Activated T-helper 9 cell treated with anti-CD3 and anti-CD28 coated beads, Interleukin-2, amount 50 U/mL, for 16 hours (primary cell): ENCODE measurements at regions not wholly inside any gene's neighbourhood (a gene's known extent, or its start where the extent isn't known, plus 50 kb on each side); places are given as distances from the start of the nearest gene placed in this dataset.

Experiments
- DNase-seq: peaks from one replicate; pipeline ENCODE4 v3.0.0-alpha.2; 2020; ENCODE audit warnings: low read depth

DNA sequence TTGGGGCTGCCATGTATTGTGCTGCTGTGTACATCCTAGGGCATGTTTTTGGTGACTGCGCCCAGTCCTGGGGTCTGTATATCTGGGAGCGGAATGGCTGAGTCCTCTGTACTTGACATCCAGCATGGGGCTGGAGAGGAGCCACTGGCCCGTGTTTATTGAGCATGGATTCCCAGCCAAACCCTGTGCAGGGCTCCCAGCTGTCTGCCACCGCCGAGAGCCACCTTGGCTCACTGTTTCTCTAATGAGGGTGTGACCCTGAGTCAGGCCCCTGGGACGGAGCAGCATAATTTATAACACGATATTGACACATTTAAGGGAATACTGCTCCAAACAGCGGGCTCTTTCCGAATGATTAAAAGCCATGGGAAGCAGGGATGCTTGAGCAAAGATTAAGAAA lies 211.5 kb upstream of the PWP1 start:
- DNase-seq, result no peak

DNA sequence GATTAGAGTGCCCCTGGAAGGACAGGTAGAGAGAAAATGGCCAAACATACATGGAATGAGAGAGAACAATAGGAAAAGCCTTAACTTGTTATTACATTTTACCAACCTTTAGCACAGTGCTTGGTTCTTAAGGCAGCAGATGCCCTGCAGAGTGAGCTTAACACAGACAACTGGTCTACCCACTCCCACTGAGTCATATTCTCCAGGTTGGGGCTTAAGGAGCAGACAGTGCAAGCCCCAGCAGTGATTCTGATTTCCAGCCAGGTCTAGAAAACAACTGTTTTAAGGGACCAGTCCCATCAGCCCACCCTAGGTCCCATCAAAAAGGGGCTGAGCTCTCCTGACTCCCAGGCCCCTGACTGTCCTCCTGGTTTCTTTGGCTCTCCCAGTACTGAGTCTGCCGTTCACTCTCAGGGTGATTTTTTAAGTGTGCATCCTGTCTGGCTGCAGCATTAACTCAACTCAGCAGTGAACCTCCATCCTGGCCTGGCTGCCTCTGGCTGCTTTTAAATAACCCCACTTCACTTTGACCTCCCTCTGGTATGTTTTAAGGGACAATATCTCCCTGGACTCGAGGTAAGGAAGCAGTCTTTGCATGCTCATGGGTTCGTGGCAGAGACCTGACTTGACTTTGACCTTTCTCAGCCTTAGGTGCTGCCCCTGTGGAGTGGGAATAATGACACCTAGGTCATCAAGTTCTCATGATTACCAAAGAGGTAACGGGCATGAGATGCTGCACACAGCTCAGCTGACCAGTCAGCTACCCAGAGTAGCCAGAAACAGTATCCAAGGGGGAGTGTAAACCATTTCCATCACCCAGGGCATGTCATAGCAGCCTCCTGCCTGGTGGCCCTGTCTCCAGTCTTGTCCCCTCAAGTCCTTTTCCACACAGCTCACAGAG lies 210.7 kb upstream of the PWP1 start:
- no peak for DNase-seq

DNA sequence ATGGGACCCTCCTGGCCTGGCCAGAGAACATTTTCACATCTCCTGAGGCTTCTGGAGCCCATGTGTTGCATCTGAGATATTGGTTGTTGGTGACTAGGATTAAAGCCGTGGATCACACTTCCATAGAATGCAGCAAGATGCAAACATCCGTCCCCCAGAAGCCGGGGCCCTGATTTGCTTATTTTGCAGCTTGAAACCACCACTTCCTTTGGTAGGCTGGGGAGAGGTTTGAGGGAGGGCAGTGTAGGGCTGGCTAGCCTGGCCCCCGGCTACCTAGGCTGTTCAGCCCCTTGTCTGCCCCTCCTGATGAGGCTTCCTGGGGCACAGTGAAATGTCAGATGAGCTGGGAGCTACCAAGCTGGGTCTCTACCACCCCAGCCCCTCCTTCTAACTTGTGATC lies 209.7 kb upstream of the PWP1 start:
- DNase-seq, result no peak

DNA sequence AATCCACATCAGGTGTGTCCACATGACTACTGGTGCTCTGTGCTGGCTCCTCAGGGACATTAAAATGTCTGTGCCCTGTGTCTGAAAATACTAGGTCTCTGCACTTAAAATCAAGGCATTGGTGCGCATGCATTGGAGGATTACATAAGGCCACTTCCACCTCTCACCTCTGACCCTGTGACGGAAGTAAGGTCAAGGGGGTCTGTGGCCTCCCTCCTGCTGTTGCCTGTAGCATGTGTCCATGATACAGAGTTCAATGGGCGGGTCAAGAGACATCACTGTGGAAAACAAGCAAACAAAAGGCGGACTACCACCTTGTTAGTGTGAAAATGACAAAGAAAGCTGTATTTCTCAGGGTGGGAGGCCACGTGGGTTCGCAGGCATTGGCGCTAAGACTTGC lies 208.6 kb upstream of the PWP1 start:
- no peak for DNase-seq

DNA sequence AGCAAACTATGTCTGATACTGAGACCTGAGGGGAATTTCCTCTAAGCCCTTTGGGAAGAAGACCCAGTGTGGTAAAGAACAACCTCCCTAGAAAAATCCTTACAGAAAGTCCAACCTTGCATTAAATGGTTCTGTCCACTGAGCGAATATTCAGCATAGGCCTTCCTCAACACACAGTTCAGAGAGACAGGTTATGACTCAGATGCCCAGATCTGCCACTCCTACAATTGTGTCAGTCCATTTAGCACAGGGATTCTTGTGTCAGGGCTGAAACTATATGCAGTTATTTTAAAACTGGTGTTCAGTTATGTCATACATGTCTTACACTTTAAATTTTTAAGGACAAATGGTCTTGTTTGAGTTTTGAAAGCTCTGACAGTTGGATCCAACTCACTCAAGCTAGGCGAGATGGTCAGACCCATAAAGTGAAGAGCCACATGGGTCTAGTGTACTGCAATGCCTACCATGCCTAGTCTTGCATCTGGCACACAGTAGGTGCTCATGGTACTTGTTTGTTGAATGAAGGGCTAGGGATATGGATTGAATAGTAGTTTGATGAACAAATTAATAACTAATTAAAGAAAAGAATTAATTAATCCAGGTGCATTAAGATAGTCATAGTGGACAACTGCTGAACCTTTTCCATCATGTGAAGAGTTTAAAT lies 207.5 kb upstream of the PWP1 start:
- DNase-seq, result no peak

DNA sequence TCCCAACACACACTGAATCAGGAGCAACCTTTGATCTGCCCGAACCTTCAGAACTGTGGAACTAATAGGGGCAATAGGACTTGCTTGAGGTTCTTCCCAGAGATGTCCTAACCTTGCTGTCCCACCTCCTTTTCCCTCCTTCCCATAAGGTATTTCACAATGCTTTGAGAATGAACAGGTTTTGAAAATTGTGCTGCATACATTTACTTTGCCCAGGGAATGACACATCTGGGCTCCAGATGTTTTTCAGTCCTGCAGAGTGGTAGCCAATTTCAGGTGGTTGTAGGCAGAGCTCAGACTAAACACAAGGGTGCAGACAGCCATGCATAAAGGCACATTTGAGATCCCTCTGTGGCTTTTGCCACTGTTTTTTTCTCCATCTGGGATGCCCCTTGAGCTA lies 206.7 kb upstream of the PWP1 start:
- no peak for DNase-seq

DNA sequence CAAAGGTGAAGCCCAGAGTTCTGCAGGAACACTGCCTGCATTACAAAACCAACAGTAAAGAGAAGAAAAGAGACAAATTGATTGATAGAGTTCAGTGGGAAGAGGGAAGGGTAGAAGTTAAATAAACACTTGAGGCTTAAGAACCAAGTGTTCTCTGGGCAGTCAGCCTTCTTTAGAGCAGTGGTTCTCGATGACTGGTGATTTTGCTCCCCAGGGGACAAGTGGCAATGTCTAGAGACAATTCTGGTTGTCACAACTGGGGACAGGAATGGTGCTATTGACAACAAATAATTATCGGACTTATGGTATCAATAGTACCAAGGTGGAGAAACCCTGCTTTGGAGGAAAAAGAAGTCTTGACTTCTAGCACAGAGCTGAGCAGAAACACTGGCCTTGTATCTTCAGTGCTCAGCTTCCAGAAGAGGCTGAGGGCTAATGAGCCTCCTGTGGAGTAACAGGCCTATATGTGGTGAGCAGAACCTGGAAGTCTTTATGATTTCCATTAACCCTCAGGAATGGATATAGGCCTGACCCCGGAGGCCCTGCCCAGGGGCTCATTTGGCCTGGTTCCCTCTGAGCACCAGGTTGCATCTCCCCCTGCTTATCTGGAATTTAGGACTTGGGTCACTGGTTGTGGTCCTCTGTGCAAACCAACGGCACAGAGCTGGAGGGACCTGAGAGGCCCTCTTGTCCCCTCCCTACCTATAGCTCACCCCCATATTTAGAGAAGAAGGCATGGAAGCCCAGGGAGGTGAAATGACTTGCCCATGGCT lies 204.6 kb upstream of the PWP1 start:
- no peak for DNase-seq

DNA sequence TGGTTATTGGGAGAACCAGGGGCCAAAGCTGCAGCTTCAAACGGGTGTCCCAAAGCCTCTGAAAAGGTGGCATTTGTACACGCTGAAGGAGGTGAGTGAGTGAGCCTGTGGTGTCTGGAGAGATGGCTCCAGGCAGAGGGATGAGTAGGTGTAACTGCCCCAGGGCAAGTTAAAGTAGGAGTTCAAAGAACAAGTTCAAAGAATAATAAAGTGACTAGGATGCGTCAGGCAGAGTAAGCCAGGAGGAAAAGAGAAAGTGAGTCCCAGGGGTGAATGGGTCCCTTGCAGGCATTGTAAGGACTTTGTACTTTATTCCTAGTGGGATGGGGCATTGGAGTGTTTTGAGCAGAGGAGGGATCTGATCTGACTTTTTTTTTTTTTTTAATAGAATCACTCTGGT lies 201.4 kb upstream of the PWP1 start:
- no peak for DNase-seq

DNA sequence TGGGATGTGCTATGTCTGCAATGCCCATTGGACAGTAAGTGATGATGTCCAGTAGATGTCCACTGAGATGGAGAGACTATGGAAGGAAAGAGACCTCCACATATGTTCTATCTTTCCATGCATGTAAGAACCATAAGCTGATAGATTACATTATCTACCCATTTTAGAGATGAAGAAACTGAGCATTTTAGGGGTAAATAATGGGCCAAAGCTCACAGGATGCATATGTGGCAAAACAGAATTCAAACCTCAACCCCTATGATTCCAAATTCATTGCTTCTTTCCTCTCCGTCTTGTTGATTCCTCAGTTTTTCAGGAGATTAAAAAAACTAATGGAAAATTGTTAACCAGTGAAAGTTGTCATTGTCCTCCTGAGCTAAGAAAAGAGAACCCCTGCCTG lies 200.7 kb upstream of the PWP1 start:
- no peak for DNase-seq

DNA sequence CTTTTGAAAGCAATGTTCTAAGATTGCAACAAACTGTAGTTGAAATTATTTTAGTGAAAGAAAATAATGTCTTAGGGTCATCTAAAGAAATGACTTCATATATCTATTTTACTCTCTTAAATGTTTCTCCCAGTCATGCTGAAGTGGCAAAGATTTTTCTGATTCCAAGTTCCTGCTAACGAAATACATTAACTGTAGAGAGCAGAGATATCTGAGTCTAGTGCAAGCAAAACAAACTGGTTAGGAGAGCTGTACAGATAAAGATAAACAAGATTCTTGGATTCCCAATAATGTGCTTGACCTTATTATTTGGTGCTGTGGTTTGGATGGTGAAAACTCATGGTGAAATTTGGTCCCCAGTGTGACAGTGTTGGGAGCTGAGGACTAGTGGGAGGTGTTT lies 199.9 kb upstream of the PWP1 start:
- no peak for DNase-seq

DNA sequence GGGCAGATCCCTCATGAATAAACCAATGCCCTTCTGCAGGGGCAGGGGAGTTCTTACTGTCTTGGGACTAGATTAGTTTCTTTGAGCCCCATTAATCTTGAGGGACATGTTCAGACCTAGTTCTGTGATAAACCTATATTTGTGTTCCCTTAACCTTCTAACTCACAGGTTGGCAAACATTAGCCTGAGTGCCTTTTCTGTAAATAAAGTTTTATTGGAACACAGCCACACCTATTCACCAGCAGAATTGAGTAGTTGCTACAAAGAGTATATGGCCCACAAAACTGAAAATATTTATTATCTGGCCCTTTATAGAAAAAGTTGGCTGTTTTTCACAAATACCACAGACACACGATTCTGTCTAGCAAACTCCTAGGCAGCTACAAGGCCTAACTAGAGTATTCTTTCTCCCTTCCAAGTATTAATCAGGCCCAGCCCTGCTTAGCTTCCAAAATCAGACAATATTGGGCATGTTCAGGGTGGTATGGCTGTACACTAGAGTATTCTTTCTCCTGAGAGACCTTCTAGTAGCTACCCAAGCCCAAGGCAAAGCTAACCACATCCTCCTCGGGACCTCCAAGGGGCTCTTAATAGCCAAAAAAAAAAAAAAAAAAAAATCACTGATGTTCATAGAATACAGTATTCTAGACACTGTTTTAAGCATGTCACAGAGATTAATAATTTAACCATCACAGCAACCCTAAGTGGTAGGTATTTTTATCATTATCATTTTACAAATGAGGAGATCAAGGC lies 199.3 kb upstream of the PWP1 start:
- DNase-seq, result no peak

DNA sequence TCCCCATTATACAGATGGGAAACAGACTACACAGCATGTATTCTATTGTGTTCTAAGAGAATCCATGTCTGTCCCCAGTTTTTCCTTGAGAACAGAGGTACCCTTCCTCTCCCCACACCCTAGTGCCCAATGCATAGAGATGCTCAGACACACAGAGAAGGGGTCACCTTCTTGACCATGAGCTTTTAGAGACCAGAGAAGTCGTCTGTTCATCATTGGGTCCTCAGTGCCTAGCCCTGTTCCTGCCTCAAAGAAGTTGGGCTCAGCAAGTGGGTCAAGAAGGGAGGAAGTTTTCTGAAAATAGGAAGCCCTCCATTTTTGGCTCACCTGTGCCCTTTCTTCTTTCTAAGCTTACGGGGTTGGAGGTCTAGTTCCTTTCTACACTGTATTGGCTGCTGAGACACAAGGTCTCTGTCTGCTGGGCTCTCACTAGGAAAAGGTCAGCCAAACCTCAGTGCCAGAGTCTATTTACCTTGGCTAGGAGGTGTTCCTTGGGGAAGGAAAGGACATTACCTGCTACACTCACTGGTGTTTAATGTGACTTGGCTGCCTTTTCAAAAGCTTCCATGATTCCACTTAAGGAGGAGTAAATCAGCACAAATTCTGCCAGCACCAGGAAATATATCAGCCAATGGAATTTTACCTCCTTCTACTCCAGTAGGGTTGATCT lies 198.5 kb upstream of the PWP1 start:
- no peak for DNase-seq

DNA sequence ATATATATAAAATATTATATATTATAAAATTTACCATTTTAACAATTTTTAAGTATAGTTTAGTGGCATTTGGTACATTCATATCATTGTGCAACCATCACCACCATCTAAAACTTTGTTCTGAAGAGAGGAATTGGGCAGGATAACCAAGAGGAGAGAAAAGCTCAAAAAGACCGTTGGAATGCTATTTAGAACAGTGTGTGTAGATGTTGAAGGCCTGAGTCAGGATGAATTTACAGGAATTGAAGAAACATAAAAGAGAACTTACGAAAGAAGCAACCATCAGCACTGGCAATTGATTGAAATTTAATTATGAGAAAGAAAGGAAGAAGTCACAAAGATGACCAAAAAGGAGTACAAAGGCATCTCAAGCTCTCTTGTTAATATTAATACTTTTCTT lies 196.9 kb upstream of the PWP1 start:
- no peak for DNase-seq

DNA sequence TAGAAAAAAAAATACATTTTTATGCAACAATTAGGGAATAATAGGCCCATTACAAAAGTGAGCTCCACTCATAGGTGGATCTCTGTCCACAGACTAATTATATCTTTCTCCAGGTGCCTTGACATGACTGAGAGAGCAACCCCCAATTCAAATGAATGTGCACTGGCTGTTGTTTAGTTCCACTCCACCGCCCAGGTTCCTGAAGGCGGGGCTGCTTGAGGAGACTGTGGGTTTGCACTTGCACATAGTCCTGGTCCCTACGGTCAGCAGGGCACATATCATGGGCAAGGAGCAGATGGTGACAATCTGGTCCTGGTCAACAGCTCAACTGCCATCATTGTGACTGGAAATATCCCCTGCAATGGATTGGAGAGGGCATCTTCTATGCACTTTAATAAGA lies 195.6 kb upstream of the PWP1 start:
- no peak for DNase-seq

DNA sequence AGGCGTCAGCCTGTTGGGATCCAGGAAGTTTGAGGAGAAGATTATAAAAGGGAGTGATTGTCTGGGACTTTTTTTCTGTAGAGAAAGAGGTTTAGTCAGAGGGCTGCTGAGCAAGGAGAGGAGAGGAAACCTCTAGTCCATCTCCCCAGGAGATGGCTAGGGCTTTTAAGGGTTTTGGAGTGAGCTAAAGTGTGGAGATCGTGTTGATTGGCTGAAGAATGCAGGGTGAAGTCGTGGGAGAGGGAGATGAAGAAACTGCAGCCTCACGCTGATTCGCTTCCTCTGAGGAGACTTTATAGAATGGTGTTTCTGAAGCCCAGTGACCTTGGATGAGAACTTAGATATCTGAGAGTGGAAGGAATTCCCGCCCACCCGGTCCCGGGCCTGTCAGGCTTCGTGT lies 193.7 kb upstream of the PWP1 start:
- DNase-seq, result no peak

DNA sequence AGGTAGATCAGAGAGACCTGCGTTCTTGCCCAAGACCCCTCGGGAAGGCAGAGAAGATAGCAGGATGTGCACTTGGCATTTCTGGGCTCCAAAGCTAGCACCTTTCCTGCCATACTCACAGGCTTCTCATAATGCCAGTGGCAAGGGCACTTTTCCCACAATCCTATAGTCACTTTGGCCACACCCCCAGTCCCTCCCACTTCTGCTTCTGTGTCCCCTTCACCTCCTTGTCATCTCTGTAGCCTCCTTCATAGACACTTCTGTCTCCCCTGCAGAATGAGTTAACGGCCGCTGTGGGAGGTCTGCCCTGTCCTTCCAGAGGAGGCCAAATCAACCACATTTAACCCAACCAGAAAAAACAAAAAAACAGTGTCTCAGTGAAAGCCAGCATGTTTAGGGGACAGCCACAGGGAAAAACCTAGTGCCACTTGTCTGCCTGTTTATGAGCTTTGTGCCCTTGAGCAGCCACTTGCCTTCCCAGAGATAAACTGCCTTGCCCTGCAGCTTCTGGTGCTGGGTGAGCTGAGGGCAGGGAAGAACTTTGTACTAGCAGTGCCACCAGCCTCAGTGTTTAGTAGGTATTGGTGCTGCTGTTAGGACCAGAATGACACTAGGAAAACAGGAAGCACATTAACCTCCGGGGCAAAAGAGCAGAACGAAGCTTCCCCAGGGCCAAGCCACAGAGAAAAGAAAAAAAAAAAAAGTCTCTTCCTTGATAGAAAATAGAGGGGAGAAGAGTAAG lies 193.0 kb upstream of the PWP1 start:
- no peak for DNase-seq

DNA sequence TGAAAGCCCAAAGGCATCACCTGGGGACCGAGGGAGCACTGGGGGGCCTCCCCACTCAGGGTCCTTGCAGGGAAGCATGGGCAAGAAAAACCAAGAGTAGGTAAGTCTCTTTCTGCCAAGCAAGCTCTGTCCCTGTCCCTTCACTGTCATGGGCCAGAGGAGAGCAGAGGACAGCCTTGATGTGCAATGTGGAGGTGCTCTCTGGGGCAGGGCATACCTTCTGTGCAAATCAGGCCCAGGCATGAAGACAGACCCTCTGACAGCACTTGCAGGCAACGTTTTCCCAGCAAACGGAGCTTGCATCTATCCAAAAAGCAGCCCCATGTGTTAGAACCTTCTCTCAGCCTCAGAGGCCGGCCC lies 192.5 kb upstream of the PWP1 start:
- no peak for DNase-seq

DNA sequence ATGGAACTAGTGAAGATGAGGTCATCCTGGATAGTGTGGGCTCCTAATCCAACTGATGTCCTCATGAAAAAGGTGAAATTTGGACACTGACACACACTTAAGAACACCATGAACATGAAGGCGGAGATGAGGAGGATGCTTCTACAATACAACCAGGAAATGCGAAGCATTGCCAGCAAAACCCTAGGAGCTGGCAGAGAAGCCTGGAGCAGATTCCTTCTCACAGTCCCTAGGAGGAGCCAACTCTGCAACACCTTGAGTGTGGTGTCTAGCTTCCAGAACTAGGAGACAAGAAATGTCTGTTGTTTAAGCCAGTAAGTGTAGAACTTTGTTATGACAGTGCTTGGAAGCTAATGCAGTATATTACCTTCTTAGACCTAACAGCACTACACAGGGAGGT lies 191.9 kb upstream of the PWP1 start:
- no peak for DNase-seq

DNA sequence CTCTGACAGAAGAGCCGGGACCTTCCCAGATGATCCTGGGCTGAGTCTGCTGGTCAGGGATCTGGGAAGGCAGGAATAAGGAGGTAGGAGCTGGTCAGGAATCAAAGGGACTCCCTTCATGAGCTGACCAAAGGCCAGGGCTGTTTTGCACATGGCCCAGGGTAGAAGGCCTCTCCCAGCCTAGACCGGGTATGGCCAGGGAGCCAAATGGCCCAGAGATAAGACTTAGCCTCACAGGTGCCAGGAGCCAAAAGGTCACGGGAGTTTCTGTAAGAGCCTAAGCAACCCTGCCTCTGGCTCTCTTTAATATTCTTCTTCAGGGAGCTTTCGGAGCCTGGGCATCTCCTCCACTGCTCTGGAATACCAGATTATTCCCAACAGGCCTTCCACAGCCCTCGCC lies 191.3 kb upstream of the PWP1 start:
- DNase-seq, result no peak

DNA sequence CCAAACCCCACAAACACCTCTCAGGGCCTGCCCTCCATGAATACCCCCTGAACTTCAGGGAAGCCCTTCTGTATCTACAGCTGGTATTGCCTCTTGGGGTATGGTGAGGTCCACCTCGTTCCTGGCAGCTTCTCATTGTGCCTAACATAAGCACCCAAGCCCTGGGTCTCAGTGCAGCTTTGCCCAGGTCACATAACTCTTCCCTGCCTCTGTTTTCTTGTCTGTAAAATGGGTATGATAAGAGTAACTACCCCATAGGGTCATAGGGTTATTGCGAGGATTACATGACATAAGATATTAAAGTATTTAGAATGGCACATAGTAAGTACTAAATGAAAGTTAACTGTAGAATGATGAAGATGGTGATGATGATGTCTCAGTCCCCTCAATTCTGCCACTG lies 190.0 kb upstream of the PWP1 start:
- DNase-seq, result no peak

DNA sequence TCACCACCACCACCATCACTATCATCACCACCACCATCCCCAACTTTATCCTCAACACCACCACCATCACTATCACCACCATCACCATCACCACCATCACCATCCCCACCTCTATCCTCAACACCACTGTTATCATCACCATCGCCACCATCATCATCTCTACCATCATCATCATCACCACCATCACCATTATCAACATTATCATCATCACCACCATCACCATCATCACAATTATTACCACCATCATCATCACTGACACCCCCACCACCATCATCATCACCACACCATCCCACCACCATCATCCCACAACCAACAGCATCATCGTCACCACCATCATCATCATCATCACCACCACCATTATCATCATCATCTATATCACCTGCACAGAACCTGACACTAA lies 188.4 kb upstream of the PWP1 start:
- no peak for DNase-seq
